Liver (tissue), 3 donors: ENCODE measurements at regions not wholly inside any gene's neighbourhood (a gene's known extent, or its start where the extent isn't known, plus 50 kb on each side); places are given as distances from the start of the nearest gene placed in this dataset.

Source experiments
- ATF3 ChIP-seq: IDR thresholded peaks from 2 replicates; pipeline ENCODE4 v1.6.1; 2016; ENCODE audit warnings: antibody characterized with exemption
- EGR1 ChIP-seq, 2 donors: IDR thresholded peaks; 2 replicates each; pipeline ENCODE4 v1.6.1; 2016 to 2018; ENCODE audit warnings: antibody characterized with exemption in 2 of 2, low read depth in 2 of 2
- FOXA2 ChIP-seq: IDR thresholded peaks from 2 replicates; pipeline ENCODE4 v1.6.1; 2016; ENCODE audit warnings: antibody characterized with exemption
- GABPA ChIP-seq, 2 donors: IDR thresholded peaks in 1 of 2; conservative IDR thresholded peaks in 1 of 2; 2 replicates each; pipeline ENCODE4 v1.6.1; 2016; ENCODE audit warnings: antibody characterized with exemption in 2 of 2, mild to moderate bottlenecking in 1 of 2, moderate library complexity in 1 of 2
- RAD21 ChIP-seq, 2 donors: IDR thresholded peaks; 2 replicates each; pipeline ENCODE4 v1.6.1; 2016; ENCODE audit warnings: antibody characterized with exemption in 2 of 2, mild to moderate bottlenecking in 2 of 2
- REST ChIP-seq: IDR thresholded peaks from 2 replicates; pipeline ENCODE4 v1.6.1; 2016; ENCODE audit warnings: antibody characterized with exemption, mild to moderate bottlenecking
- TAF1 ChIP-seq: conservative IDR thresholded peaks from 2 replicates; pipeline ENCODE4 v1.6.1; 2016; ENCODE audit warnings: antibody characterized with exemption, mild to moderate bottlenecking
- YY1 ChIP-seq: IDR thresholded peaks from 2 replicates; pipeline ENCODE4 v1.6.1; 2016; ENCODE audit warnings: antibody characterized with exemption, mild to moderate bottlenecking
- TF ChIP-seq, protein P1 (sequence below): fragments of 150-350 bp; IDR thresholded peaks from 2 replicates; pipeline ENCODE4 v1.5.1; 2017; ENCODE audit warnings: improper control_type of control experiment, low read depth, low read length; ENCODE audit not compliant: missing input control
- TF ChIP-seq, protein P2 (sequence below): IDR thresholded peaks from 2 replicates; pipeline ENCODE4 v1.6.1; 2016; ENCODE audit warnings: antibody characterized with exemption
- donor health status: healthy.
- donor health status: healthy.

GRCh38 chr11:109973486-109973885 lies 119.7 kb upstream of the ZC3H12C start:
- TF ChIP-seq YY1 (no peak), FOXA2 (no peak), REST (no peak), GABPA (IDR thresholded peaks at IDR 0.05 in 1 of 2, conservative IDR thresholded peaks at IDR 0.05 in 1 of 2) (no peak), TAF1 (no peak), RAD21 (IDR thresholded peaks at IDR 0.05) (no peak), EGR1 (IDR thresholded peaks at IDR 0.05; ENCODE audit: low read depth in 2 of 2) (no peak), ATF3 (no peak)
- TF ChIP-seq, protein P1, sequence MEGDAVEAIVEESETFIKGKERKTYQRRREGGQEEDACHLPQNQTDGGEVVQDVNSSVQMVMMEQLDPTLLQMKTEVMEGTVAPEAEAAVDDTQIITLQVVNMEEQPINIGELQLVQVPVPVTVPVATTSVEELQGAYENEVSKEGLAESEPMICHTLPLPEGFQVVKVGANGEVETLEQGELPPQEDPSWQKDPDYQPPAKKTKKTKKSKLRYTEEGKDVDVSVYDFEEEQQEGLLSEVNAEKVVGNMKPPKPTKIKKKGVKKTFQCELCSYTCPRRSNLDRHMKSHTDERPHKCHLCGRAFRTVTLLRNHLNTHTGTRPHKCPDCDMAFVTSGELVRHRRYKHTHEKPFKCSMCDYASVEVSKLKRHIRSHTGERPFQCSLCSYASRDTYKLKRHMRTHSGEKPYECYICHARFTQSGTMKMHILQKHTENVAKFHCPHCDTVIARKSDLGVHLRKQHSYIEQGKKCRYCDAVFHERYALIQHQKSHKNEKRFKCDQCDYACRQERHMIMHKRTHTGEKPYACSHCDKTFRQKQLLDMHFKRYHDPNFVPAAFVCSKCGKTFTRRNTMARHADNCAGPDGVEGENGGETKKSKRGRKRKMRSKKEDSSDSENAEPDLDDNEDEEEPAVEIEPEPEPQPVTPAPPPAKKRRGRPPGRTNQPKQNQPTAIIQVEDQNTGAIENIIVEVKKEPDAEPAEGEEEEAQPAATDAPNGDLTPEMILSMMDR, result no peak
- TF ChIP-seq, protein P2, sequence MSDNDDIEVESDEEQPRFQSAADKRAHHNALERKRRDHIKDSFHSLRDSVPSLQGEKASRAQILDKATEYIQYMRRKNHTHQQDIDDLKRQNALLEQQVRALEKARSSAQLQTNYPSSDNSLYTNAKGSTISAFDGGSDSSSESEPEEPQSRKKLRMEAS, result no peak
